HEK293 (cell line): ENCODE measurements at regions not wholly inside any gene's neighbourhood (a gene's known extent, or its start where the extent isn't known, plus 50 kb on each side); places are given as distances from the start of the nearest gene placed in this dataset.

ENCODE experiments used
- MYNN ChIP-seq: fragments of 450-650 bp; formaldehyde crosslinking; IDR thresholded peaks from 2 replicates; pipeline ENCODE4 v1.5.1; 2016; ENCODE audit warnings: missing biosample characterization, missing genetic modification characterization, borderline replicate concordance
- YY1 ChIP-seq: fragments of 450-650 bp; formaldehyde crosslinking; IDR thresholded peaks from 2 replicates; pipeline ENCODE4 v1.5.1; 2018; ENCODE audit warnings: missing biosample characterization, missing genetic modification characterization
- ZNF777 ChIP-seq: fragments of 450-650 bp; formaldehyde crosslinking; IDR thresholded peaks from 2 replicates; pipeline ENCODE4 v1.5.1; 2017; ENCODE audit warnings: missing biosample characterization, missing genetic modification characterization, borderline replicate concordance
- ZSCAN5A ChIP-seq: fragments of 450-650 bp; formaldehyde crosslinking; IDR thresholded peaks from 2 replicates; pipeline ENCODE4 v1.5.1; 2016; ENCODE audit warnings: missing biosample characterization, missing genetic modification characterization
- TF ChIP-seq, protein P1 (sequence below): fragments of 450-650 bp; formaldehyde crosslinking; IDR thresholded peaks from 2 replicates; pipeline ENCODE4 v1.5.1; 2016; ENCODE audit warnings: missing biosample characterization, missing genetic modification characterization

GRCh38 chr9:107100591-107100990 is 182.5 kb upstream of the RAD23B start:
- TF ChIP-seq, protein P1, sequence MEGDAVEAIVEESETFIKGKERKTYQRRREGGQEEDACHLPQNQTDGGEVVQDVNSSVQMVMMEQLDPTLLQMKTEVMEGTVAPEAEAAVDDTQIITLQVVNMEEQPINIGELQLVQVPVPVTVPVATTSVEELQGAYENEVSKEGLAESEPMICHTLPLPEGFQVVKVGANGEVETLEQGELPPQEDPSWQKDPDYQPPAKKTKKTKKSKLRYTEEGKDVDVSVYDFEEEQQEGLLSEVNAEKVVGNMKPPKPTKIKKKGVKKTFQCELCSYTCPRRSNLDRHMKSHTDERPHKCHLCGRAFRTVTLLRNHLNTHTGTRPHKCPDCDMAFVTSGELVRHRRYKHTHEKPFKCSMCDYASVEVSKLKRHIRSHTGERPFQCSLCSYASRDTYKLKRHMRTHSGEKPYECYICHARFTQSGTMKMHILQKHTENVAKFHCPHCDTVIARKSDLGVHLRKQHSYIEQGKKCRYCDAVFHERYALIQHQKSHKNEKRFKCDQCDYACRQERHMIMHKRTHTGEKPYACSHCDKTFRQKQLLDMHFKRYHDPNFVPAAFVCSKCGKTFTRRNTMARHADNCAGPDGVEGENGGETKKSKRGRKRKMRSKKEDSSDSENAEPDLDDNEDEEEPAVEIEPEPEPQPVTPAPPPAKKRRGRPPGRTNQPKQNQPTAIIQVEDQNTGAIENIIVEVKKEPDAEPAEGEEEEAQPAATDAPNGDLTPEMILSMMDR = no peak
- no peak for TF ChIP-seq MYNN (tag by site-specific recombination)
- TF ChIP-seq ZNF777 = no peak
- TF ChIP-seq ZSCAN5A (tag by site-specific recombination) = no peak
- no peak for TF ChIP-seq YY1
